Inflammatory macrophage (primary cell): ENCODE measurements at regions not wholly inside any gene's neighbourhood (a gene's known extent, or its start where the extent isn't known, plus 50 kb on each side); places are given as distances from the start of the nearest gene placed in this dataset.
A peak's percentile ranks its signal among the peaks of the same experiment; 100 is the strongest.

Experiments used
- DNase-seq, 2 donors: peaks; one replicate each; pipeline ENCODE4 v3.0.0-alpha.2; 2020 to 2022

- no peak for DNase-seq
Measured at GRCh38 chr4:152157629-152158028, 378.3 kb downstream of the FBXW7 start.

GRCh38 chr4:152156442-152156841 is 379.4 kb downstream of the FBXW7 start:
- peak in 1 of 2 donors; percentile 20 for DNase-seq

GRCh38 chr4:152155070-152155469 is 380.8 kb downstream of the FBXW7 start:
- DNase-seq, result peak; percentile 54 to 73

GRCh38 chr4:152154433-152154832 is 381.5 kb downstream of the FBXW7 start:
- DNase-seq, result no peak

GRCh38 chr4:152153476-152154270 is 382.2 kb downstream of the FBXW7 start:
- DNase-seq, result no peak

GRCh38 chr4:152150214-152150613 is 385.7 kb downstream of the FBXW7 start:
- no peak for DNase-seq

GRCh38 chr4:152149745-152150144 is 386.1 kb downstream of the FBXW7 start:
- DNase-seq, result no peak

- DNase-seq, result no peak
Measured at GRCh38 chr4:152148057-152148456, 387.2 kb upstream of the GATB start.

GRCh38 chr4:152146244-152146643 is 385.4 kb upstream of the GATB start:
- DNase-seq, result no peak

- no peak for DNase-seq
Measured at GRCh38 chr4:152143806-152144205, 383.0 kb upstream of the GATB start.

- no peak for DNase-seq
Measured at GRCh38 chr4:152138451-152138850, 377.6 kb upstream of the GATB start.

GRCh38 chr4:152132776-152133175 is 372.0 kb upstream of the GATB start:
- no peak for DNase-seq

- no peak for DNase-seq
Measured at GRCh38 chr4:152128356-152128755, 367.5 kb upstream of the GATB start.

GRCh38 chr4:152126238-152126637 is 365.4 kb upstream of the GATB start:
- no peak for DNase-seq

- no peak for DNase-seq
Measured at GRCh38 chr4:152118819-152119553, 358.2 kb upstream of the GATB start.

GRCh38 chr4:152117933-152118507 is 357.2 kb upstream of the GATB start:
- no peak for DNase-seq

GRCh38 chr4:152117520-152117919 is 356.7 kb upstream of the GATB start:
- no peak for DNase-seq

GRCh38 chr4:152117054-152117453 is 356.2 kb upstream of the GATB start:
- no peak for DNase-seq

- peak; percentile 12 to 38 for DNase-seq
Measured at GRCh38 chr4:152115794-152116193, 355.0 kb upstream of the GATB start.

- no peak for DNase-seq
Measured at GRCh38 chr4:152115118-152115517, 354.3 kb upstream of the GATB start.

GRCh38 chr4:152114562-152114961 is 353.8 kb upstream of the GATB start:
- DNase-seq, result no peak

GRCh38 chr4:152112887-152113286 is 352.1 kb upstream of the GATB start:
- DNase-seq, result peak; percentile 17 to 24

GRCh38 chr4:152112190-152112589 is 351.4 kb upstream of the GATB start:
- DNase-seq, result peak; percentile 16 to 30

- no peak for DNase-seq
Measured at GRCh38 chr4:152110780-152111179, 350.0 kb upstream of the GATB start.
